ENCODE measurements at regions not wholly inside any gene's neighbourhood (a gene's known extent, or its start where the extent isn't known, plus 50 kb on each side); places are given as distances from the start of the nearest gene placed in this dataset.

GRCh38 chr4:119872371-119873016 lies 194.2 kb downstream of the MAD2L1 start:
- no peak for FAIRE-seq
- POLR2A ChIA-PET: no interaction called here
- Histone ChIP-seq H3K4me1 (replicated peaks in 1 of 2; ENCODE audit: control insufficient read depth in 2 of 2, insufficient read depth in 2 of 2, low read length in 2 of 2) (no peaks in the 10 kb centered on the region), H3K27ac (ENCODE audit: extremely low read depth, low read depth, low read length) (no peak overlapping the region), H4K20me1 (replicated peaks; ENCODE audit: control insufficient read depth, insufficient read depth, low read length) (no peaks in the 10 kb centered on the region), H3K9ac (ENCODE audit: insufficient read depth in 1 of 2, low read depth in 2 of 2, low read length in 2 of 2) (no peak overlapping the region), H3K79me2 (ENCODE audit: control insufficient read depth, insufficient read depth, low read length) (no peaks in the 10 kb centered on the region), H3K9me1 (ENCODE audit: control insufficient read depth, insufficient read depth, low read length) (no peaks in the 10 kb centered on the region), H3K36me3 (ENCODE audit: control insufficient read depth, insufficient read depth, low read length) (no peaks in the 10 kb centered on the region), H3K4me2 (ENCODE audit: insufficient read depth, low read length) (no peak overlapping the region), H3K4me3 (no peak overlapping the region), H3K27me3 (ENCODE audit: control insufficient read depth in 2 of 2, insufficient read depth in 2 of 2, low read length in 2 of 2) (no peaks in the 10 kb centered on the region), H3K9me3 (replicated peaks; ENCODE audit: control insufficient read depth, insufficient read depth, low read depth, low read length) (no peaks in the 10 kb centered on the region), H2AFZ (ENCODE audit: low read depth, low read length) (no peak overlapping the region)
- 0% methylated on average over 2 of the region's 2 CpGs for WGBS (ENCODE audit: insufficient coverage, low coverage, missing lambda C conversion rate)
- in situ Hi-C loops (cut with MboI): no loop called here
- TF ChIP-seq GATAD2B (IDR thresholded peaks at IDR 0.05; ENCODE audit: borderline replicate concordance): no peak
- no peak for TF ChIP-seq CCAR2 (IDR thresholded peaks at IDR 0.05; ENCODE audit: low read depth, low read length)
- no peak for TF ChIP-seq RBFOX2 (IDR thresholded peaks at IDR 0.05; ENCODE audit: low read depth, low read length)
- no peak for TF ChIP-seq KLF1 (tag; IDR thresholded peaks at IDR 0.05)
- no peak for TF ChIP-seq MEF2D (tag; conservative IDR thresholded peaks at IDR 0.05; ENCODE audit: low read depth)
- TF ChIP-seq ZKSCAN3 (CRISPR knock-in tag; IDR thresholded peaks at IDR 0.05): no peak
- TF ChIP-seq ZNF408 (CRISPR knock-in tag; IDR thresholded peaks at IDR 0.05; ENCODE audit: low read depth): no peak
- TF ChIP-seq EWSR1 (IDR thresholded peaks at IDR 0.05; ENCODE audit: borderline replicate concordance, low read depth, partially characterized antibody): no peak
- TF ChIP-seq ZNF280B (CRISPR knock-in tag; IDR thresholded peaks at IDR 0.05): no peak
- TF ChIP-seq RHOXF2B (CRISPR knock-in tag; conservative IDR thresholded peaks at IDR 0.05): no peak
- TF ChIP-seq ZNF175 (CRISPR knock-in tag; IDR thresholded peaks at IDR 0.05; ENCODE audit: low read depth): no peak
- TF ChIP-seq MLX (CRISPR knock-in tag; conservative IDR thresholded peaks at IDR 0.05): no peak
- TF ChIP-seq HLTF (IDR thresholded peaks at IDR 0.05): no peak
- TF ChIP-seq SMARCE1 (IDR thresholded peaks at IDR 0.05): no peak
- TF ChIP-seq FOS (IDR thresholded peaks at IDR 0.05; ENCODE audit: extremely low read depth, insufficient read length): no peak
- no peak for TF ChIP-seq CCNT2 (IDR thresholded peaks at IDR 0.05; ENCODE audit: borderline replicate concordance, extremely low read depth, insufficient read length, low read depth, low read length)
- no peak for DNase-seq (ENCODE audit: extremely low read depth in 1 of 4, low spot score in 3 of 4)
- CTCF ChIA-PET (ENCODE audit: low intra/inter-chr PET ratio): no interaction called here
- intact Hi-C loops (cut with micrococcal nuclease): no loop called here
- BruUV-seq (replicated peaks): no TSS peak
- ATAC-seq: no peak

Measured in K562 (cell line).